IMR-90 (cell line): ENCODE measurements at regions not wholly inside any gene's neighbourhood (a gene's known extent, or its start where the extent isn't known, plus 50 kb on each side); places are given as distances from the start of the nearest gene placed in this dataset.
"Not testable (repeated sequence)": the region's sequence is repeated elsewhere in the genome, so short reads cannot be mapped to it uniquely, and the experiment has no call there.

Source experiments
- ATAC-seq: fragments of 200-7000 bp; cut with Tn5 transposase; 2 replicates; pipeline ENCODE4 v1.9.1; 2020; ENCODE audit warnings: low read depth, mild to moderate bottlenecking, moderate library complexity
- BruUV-seq: library from RNA; stranded (reverse); fragments of 400-500 nt; replicated peaks from 2 replicates; lab custom pipeline; 2021; lab: Mats Ljungman, UMichigan
- CTCF ChIA-PET: fragments of 300-600 bp; formaldehyde crosslinking; extraction: SDS; loops from one replicate; lab custom pipeline; 2021; ENCODE audit warnings: antibody characterized with exemption; lab: Yijun Ruan, JAX
- POLR2A ChIA-PET: fragments of 300-600 bp; sonication (Branson Sonifier 250); formaldehyde crosslinking; loops from one replicate; lab custom pipeline; 2022; ENCODE audit warnings: antibody characterized with exemption; ENCODE audit not compliant: unreplicated experiment; lab: Charles Lee
- DNase-seq: peaks from one replicate; pipeline ENCODE4 v3.0.0; 2013
- H2AFZ ChIP-seq: replicated peaks from 2 replicates; pipeline ENCODE3; 2013; ENCODE audit warnings: low read length, mild to moderate bottlenecking; ENCODE audit not compliant: poor library complexity
- H2AK5ac ChIP-seq: 2 replicates; pipeline ENCODE4 v1.6.1; 2013; ENCODE audit warnings: low read depth, low read length, inconsistent platforms
- H2AK9ac ChIP-seq: replicated peaks from 2 replicates; pipeline ENCODE3; 2013; ENCODE audit warnings: mild to moderate bottlenecking, low read depth, low read length, moderate library complexity; ENCODE audit not compliant: poor library complexity
- H2BK120ac ChIP-seq: 2 replicates; pipeline ENCODE4 v1.6.1; 2013; ENCODE audit warnings: low read depth, low read length, inconsistent platforms
- H2BK15ac ChIP-seq: 3 replicates; pipeline ENCODE4 v1.6.1; 2013; ENCODE audit warnings: low read depth, low read length, inconsistent platforms
- H2BK20ac ChIP-seq: 2 replicates; pipeline ENCODE4 v1.6.1; 2013; ENCODE audit warnings: low read depth, mild to moderate bottlenecking, inconsistent platforms, low read length, moderate library complexity
- H2BK5ac ChIP-seq: 2 replicates; pipeline ENCODE4 v1.6.1; 2013; ENCODE audit warnings: mild to moderate bottlenecking, low read depth, low read length, inconsistent platforms; ENCODE audit not compliant: poor library complexity, severe bottlenecking
- H3K14ac ChIP-seq: replicated peaks from 2 replicates; pipeline ENCODE4 v1.6.1; 2013; ENCODE audit warnings: low read depth, low read length, inconsistent platforms
- H3K18ac ChIP-seq: 2 replicates; pipeline ENCODE4 v1.6.1; 2013; ENCODE audit warnings: low read depth, low read length, control low read depth
- H3K23ac ChIP-seq: 2 replicates; pipeline ENCODE4 v1.6.1; 2013; ENCODE audit warnings: low read depth, low read length, inconsistent platforms
- H3K27ac ChIP-seq: 2 replicates; pipeline ENCODE4 v1.5.1; 2013; ENCODE audit warnings: mild to moderate bottlenecking, control low read depth, low read length; ENCODE audit not compliant: insufficient read depth
- H3K27me3 ChIP-seq: 2 replicates; pipeline ENCODE4 v1.6.1; 2013; ENCODE audit warnings: low read length; ENCODE audit not compliant: control insufficient read depth, insufficient read depth
- H3K36me3 ChIP-seq: 2 replicates; pipeline ENCODE4 v1.6.1; 2013; ENCODE audit warnings: low read length, mixed read lengths; ENCODE audit not compliant: control insufficient read depth, insufficient read depth
- H3K4ac ChIP-seq: 2 replicates; pipeline ENCODE4 v1.6.1; 2013; ENCODE audit warnings: low read depth, low read length, inconsistent platforms
- H3K4me1 ChIP-seq: 2 replicates; pipeline ENCODE4 v1.6.1; 2013; ENCODE audit warnings: low read length, mixed read lengths; ENCODE audit not compliant: control insufficient read depth, insufficient read depth
- H3K4me2 ChIP-seq: 2 replicates; pipeline ENCODE4 v1.6.1; 2013; ENCODE audit warnings: low read depth, mild to moderate bottlenecking, control low read depth, low read length, moderate library complexity
- H3K4me3 ChIP-seq: 2 replicates; pipeline ENCODE4 v1.5.1; 2013; ENCODE audit warnings: low read depth, mild to moderate bottlenecking, control low read depth, low read length, moderate library complexity; ENCODE audit not compliant: insufficient read depth
- H3K56ac ChIP-seq: 2 replicates; pipeline ENCODE4 v1.6.1; 2013; ENCODE audit warnings: low read length, inconsistent platforms; ENCODE audit not compliant: insufficient read depth; ENCODE audit errors: extremely low read depth
- H3K79me1 ChIP-seq, 2 experiments: 2 replicates each; pipeline ENCODE4 v1.6.1; 2013; ENCODE audit warnings: low read length in 2 of 2, inconsistent platforms in 1 of 2, low read depth in 1 of 2
- H3K9ac ChIP-seq: 2 replicates; pipeline ENCODE4 v1.6.1; 2013; ENCODE audit warnings: low read depth, low read length, control low read depth
- H3K9me1 ChIP-seq: 2 replicates; pipeline ENCODE4 v1.6.1; 2013; ENCODE audit warnings: low read length, inconsistent platforms; ENCODE audit not compliant: insufficient read depth
- H3K9me3 ChIP-seq: 2 replicates; pipeline ENCODE4 v1.6.1; 2013; ENCODE audit warnings: low read length; ENCODE audit not compliant: control insufficient read depth, insufficient read depth
- H4K20me1 ChIP-seq: 2 replicates; pipeline ENCODE4 v1.6.1; 2013; ENCODE audit warnings: low read length, inconsistent platforms; ENCODE audit not compliant: insufficient read depth
- H4K5ac ChIP-seq: 2 replicates; pipeline ENCODE4 v1.6.1; 2013; ENCODE audit warnings: mild to moderate bottlenecking, low read depth, low read length, control low read depth
- H4K8ac ChIP-seq, 2 experiments: 2 replicates each; pipeline ENCODE4 v1.6.1; 2013; ENCODE audit warnings: low read depth in 2 of 2, low read length in 2 of 2, control low read depth in 1 of 2, inconsistent platforms in 1 of 2
- H4K91ac ChIP-seq: 2 replicates; pipeline ENCODE4 v1.6.1; 2013; ENCODE audit warnings: low read depth, low read length, inconsistent platforms; ENCODE audit not compliant: insufficient read depth
- WGBS, 2 experiments: methylation state at CpG; one replicate each; pipeline versions ENCODE4 v1.1.5 to v1.1.7; 2013; ENCODE audit warnings: missing lambda C conversion rate in 2 of 2; ENCODE audit not compliant: insufficient read length in 1 of 2; ENCODE audit errors: extremely low coverage in 2 of 2; 5-methylcytosine and 5-hydroxymethylcytosine counted together
- dilution Hi-C: fragments of 300-500 bp; cut with HindIII; formaldehyde crosslinking; loops from one replicate; pipeline ENCODE4 v1.14.3; 2018; ENCODE audit warnings: low sequenced_read_pairs; ENCODE audit not compliant: unreplicated experiment
- in situ Hi-C: fragments of 300-500 bp; cut with MboI; formaldehyde crosslinking; loops from 3 replicates; pipeline ENCODE4 v1.14.3; 2019; ENCODE audit warnings: low sequenced_read_pairs, inconsistent platforms, mixed read lengths
- intact Hi-C: fragments of 100-400 bp; cut with micrococcal nuclease; formaldehyde crosslinking; loops from 2 replicates; pipeline ENCODE4 v1.10.0; 2022

GRCh38 chr12:105606613-105607012, 276.1 kb downstream of the C12orf75 start:
- ATAC-seq, H3K4me1 ChIP-seq, H2BK120ac ChIP-seq, in situ Hi-C loops, H4K8ac ChIP-seq, H2BK15ac ChIP-seq, BruUV-seq, H3K79me1 ChIP-seq, H2BK5ac ChIP-seq, H3K18ac ChIP-seq, H3K4me3 ChIP-seq, H3K9ac ChIP-seq, H2AK9ac ChIP-seq, H3K27ac ChIP-seq, H3K14ac ChIP-seq, H3K56ac ChIP-seq, H4K5ac ChIP-seq, DNase-seq, H3K4me2 ChIP-seq, H4K20me1 ChIP-seq, H3K36me3 ChIP-seq, dilution Hi-C loops, H2AFZ ChIP-seq, H3K9me1 ChIP-seq, H3K23ac ChIP-seq, H4K91ac ChIP-seq, H2BK20ac ChIP-seq, POLR2A ChIA-PET, CTCF ChIA-PET, intact Hi-C loops, H3K9me3 ChIP-seq, H2AK5ac ChIP-seq, H3K4ac ChIP-seq, H3K27me3 ChIP-seq: not testable (repeated sequence)
- WGBS, 2 experiments = no CpG with 5 or more reads among the region's 1 CpG

GRCh38 chr12:105609001-105609400, 278.5 kb downstream of the C12orf75 start:
- H2BK20ac ChIP-seq, H3K9ac ChIP-seq, H4K20me1 ChIP-seq, H3K4me3 ChIP-seq, H3K23ac ChIP-seq, H3K27me3 ChIP-seq, intact Hi-C loops, H2BK120ac ChIP-seq, BruUV-seq, H3K4ac ChIP-seq, H2AK5ac ChIP-seq, H3K36me3 ChIP-seq, H2AK9ac ChIP-seq, DNase-seq, H2BK5ac ChIP-seq, H3K56ac ChIP-seq, ATAC-seq, CTCF ChIA-PET, H3K79me1 ChIP-seq, POLR2A ChIA-PET, H3K4me2 ChIP-seq, H4K5ac ChIP-seq, H3K4me1 ChIP-seq, H3K9me3 ChIP-seq, H3K18ac ChIP-seq, in situ Hi-C loops, H3K14ac ChIP-seq, H4K8ac ChIP-seq, H3K9me1 ChIP-seq, dilution Hi-C loops, H2AFZ ChIP-seq, H2BK15ac ChIP-seq, H4K91ac ChIP-seq, H3K27ac ChIP-seq: not testable (repeated sequence)
- no CpG with 5 or more reads among the region's 3 CpGs for WGBS, 2 experiments
